GM12872 (cell line): ENCODE measurements at regions not wholly inside any gene's neighbourhood (a gene's known extent, or its start where the extent isn't known, plus 50 kb on each side); places are given as distances from the start of the nearest gene placed in this dataset.

Experiments
- TF ChIP-seq, protein P1 (sequence below): IDR thresholded peaks from 3 replicates; pipeline ENCODE4 v1.5.1; 2011; ENCODE audit warnings: low read depth, mild to moderate bottlenecking, low read length, moderate library complexity; ENCODE audit not compliant: insufficient read depth

DNA sequence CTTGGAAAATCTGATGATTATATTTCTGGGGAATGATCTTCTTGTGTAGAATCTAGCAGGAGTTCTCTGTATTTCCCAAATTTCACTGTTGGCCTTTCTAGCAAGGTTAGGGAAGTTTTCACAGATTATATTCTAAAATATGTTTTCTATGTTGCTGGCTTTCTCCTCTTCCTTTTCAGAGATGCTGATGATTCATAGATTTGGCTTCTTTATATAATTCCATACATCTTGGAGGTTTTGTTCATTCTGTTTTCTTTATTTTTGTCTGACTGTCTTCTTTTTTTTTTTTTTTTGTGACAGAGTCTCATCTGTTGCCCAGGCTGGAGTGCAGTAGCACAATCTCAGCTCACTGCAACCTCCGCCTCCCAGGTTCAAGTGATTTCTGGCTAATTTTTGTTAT is 957.9 kb upstream of the SLIT2 start:
- TF ChIP-seq, protein P1, sequence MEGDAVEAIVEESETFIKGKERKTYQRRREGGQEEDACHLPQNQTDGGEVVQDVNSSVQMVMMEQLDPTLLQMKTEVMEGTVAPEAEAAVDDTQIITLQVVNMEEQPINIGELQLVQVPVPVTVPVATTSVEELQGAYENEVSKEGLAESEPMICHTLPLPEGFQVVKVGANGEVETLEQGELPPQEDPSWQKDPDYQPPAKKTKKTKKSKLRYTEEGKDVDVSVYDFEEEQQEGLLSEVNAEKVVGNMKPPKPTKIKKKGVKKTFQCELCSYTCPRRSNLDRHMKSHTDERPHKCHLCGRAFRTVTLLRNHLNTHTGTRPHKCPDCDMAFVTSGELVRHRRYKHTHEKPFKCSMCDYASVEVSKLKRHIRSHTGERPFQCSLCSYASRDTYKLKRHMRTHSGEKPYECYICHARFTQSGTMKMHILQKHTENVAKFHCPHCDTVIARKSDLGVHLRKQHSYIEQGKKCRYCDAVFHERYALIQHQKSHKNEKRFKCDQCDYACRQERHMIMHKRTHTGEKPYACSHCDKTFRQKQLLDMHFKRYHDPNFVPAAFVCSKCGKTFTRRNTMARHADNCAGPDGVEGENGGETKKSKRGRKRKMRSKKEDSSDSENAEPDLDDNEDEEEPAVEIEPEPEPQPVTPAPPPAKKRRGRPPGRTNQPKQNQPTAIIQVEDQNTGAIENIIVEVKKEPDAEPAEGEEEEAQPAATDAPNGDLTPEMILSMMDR: no peak

DNA sequence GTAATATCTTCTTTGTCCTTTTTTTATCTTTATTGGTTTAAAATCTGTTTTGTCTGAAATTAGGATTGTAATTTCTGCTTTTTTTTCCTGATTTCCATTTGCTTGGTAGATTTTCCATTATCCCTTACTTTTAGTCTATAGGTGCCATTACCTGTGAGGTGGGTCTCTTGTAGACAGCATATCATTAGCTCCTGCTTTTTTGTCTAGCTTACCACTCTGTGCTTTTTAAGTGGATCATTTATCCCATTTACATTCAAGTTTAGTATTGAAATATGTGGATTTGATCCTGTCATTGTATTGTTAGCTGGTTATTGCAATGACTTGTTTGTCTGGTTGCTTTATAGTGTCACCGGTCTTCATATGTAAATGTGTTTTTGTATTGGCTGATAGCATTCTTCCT is 958.6 kb upstream of the SLIT2 start:
- TF ChIP-seq, protein P1: no peak

DNA sequence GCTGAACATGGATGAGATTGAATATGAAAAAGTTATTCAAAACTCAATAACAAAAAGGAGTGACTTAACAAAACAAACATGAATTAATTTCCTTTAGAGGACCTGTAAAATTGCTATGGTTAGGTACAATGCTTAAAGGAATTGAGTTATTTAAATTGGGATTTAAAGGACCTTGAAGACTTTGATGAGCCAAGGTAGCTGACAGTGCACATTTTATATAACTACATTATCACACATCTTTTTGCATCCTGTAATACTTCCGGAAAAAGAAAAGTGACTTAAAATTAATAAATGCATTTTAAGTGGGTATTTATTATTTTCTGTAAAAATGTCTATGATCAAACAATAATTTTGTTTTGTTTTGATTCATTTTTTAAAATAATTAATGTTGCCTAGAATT is 964.8 kb upstream of the SLIT2 start:
- TF ChIP-seq, protein P1: no peak

DNA sequence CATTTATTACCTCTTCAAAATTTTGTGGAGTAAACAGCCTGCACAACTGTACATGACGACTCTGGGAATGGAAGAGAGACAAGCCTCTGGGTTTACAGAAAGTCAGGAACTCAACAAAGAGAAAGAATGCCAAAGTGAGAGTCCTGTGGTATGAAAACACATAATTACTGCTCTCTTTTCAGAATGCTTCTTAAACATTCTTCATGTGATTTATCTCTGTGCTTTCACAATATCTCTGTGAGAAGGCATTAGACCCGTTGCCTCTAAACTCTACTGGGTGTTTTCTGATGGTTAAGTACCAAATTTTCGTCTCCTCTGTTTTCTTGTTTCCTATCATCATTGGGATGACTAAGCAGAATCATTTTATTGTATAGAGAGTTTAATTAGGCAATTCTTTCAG is 966.6 kb upstream of the SLIT2 start:
- TF ChIP-seq, protein P1: no peak

DNA sequence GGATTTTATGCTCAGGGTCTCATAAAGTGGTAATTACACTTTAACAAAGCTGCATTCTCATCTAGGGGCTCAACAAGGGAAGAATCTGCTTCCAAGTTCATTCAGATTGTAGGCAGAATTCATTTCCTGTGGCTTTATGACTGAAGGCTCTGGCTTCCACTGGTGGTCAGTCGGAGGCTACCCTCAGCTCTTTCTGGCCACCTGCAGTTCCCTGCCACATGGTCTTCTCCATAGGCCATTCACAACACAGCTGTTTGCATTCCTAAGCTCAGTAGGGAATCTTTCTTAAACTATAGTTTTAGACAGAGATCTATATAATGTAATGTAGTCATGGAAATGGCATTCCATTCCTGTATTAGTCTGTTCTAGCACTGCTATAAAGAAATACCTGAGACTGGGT is 973.0 kb upstream of the SLIT2 start:
- TF ChIP-seq, protein P1: no peak

DNA sequence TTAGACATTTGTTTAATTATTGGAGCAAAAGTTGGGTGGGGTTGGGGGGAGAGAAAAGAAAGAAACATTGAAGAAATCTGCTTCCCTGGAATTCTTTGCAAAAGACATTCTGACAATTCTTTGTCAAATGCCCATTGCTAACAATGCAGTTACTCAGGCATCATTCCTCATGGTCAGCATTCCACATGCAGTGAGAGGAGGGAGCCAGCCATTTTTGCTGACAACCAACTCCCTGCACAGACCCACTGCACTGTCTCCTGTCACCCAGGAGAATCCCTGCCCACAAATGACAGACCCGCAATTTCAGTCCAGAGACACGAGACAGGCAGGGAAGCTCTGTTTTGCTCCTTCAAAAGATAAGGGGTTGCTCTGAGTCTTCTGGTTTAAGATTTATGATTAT is 985.1 kb upstream of the SLIT2 start:
- TF ChIP-seq, protein P1: no peak

DNA sequence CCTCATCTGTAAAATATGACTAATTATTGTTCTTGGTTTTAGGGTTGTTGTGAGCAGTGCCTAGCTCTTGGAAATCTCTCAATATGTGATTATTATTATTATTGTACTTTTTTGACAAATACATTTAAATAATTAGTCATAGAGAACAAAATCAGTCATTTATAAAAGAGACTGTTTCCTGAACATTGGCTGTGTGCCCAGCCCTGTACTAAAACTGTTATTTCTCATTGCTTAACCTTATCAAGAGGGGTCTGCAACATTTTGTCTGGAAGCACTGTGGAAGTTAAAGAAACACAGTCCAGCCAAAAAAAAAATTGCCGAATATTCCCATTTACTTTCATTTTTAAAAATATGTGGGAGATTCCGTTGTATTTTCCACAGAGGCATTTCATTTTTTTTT is 989.2 kb upstream of the SLIT2 start:
- TF ChIP-seq, protein P1: no peak

DNA sequence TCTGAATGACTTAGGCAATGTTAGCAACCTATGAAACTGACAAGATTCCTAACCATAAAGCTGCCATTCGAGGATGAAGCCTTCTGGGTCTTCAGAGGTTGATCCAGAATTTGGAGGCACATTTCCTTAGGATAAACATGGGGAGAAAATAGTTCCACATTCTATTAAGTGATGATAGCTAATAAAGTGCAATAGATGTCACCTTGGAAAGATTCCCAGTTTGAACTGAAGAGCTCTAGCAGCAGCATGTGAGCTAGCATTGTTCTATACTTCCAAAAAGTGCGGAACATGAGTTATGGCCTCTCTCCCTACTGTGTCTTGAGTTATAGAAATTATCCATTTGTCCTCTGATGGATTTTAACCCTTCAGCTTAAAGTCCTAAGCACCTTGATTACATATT is 991.4 kb upstream of the SLIT2 start:
- TF ChIP-seq, protein P1: no peak
